HEK293T (cell line): ENCODE measurements at regions not wholly inside any gene's neighbourhood (a gene's known extent, or its start where the extent isn't known, plus 50 kb on each side); places are given as distances from the start of the nearest gene placed in this dataset.

ENCODE experiments used
- CTCF ChIA-PET: fragments of 350-600 bp; formaldehyde crosslinking; extraction: SDS; loops from one replicate; lab custom pipeline; 2021; ENCODE audit warnings: antibody characterized with exemption, inconsistent platforms; lab: Yijun Ruan, JAX
- POLR2A ChIA-PET: fragments of 350-600 bp; formaldehyde crosslinking; extraction: SDS; loops from one replicate; lab custom pipeline; 2020; ENCODE audit warnings: antibody characterized with exemption, inconsistent platforms; lab: Yijun Ruan, JAX
- DNase-seq: peaks from one replicate; pipeline ENCODE4 v3.0.0; 2012; ENCODE audit warnings: mixed read lengths; ENCODE audit errors: extremely low spot score
- ARNT ChIP-seq: fragments of 450-650 bp; IDR thresholded peaks from 2 replicates; pipeline ENCODE4 v1.6.1; 2017; ENCODE audit warnings: mild to moderate bottlenecking
- BHLHE40 ChIP-seq: fragments of 450-650 bp; IDR thresholded peaks from 2 replicates; pipeline ENCODE4 v1.6.1; 2016; ENCODE audit warnings: mild to moderate bottlenecking, moderate library complexity, borderline replicate concordance
- CTBP1 ChIP-seq: fragments of 450-650 bp; IDR thresholded peaks from 2 replicates; pipeline ENCODE4 v1.6.1; 2016; ENCODE audit warnings: borderline replicate concordance
- ELF4 ChIP-seq: fragments of 450-650 bp; IDR thresholded peaks from 2 replicates; pipeline ENCODE4 v1.6.1; 2017; ENCODE audit warnings: antibody characterized with exemption
- FOXA1 ChIP-seq: fragments of 450-650 bp; IDR thresholded peaks from 2 replicates; pipeline ENCODE4 v1.6.1; 2016; ENCODE audit warnings: mild to moderate bottlenecking
- FOXK2 ChIP-seq: fragments of 450-650 bp; IDR thresholded peaks from 2 replicates; pipeline ENCODE4 v1.6.1; 2016; ENCODE audit warnings: mild to moderate bottlenecking
- FOXM1 ChIP-seq: fragments of 450-650 bp; IDR thresholded peaks from 2 replicates; pipeline ENCODE4 v1.6.1; 2017; ENCODE audit warnings: mild to moderate bottlenecking, borderline replicate concordance
- HDGF ChIP-seq: fragments of 450-650 bp; IDR thresholded peaks from 2 replicates; pipeline ENCODE4 v1.6.1; 2017; ENCODE audit warnings: antibody characterized with exemption, borderline replicate concordance
- L3MBTL2 ChIP-seq: fragments of 450-650 bp; conservative IDR thresholded peaks from 2 replicates; pipeline ENCODE4 v1.6.1; 2016; ENCODE audit warnings: mild to moderate bottlenecking
- LEF1 ChIP-seq: fragments of 450-650 bp; IDR thresholded peaks from 2 replicates; pipeline ENCODE4 v1.6.1; 2017; ENCODE audit warnings: mild to moderate bottlenecking, borderline replicate concordance
- NFRKB ChIP-seq: fragments of 450-650 bp; IDR thresholded peaks from 2 replicates; pipeline ENCODE4 v1.6.1; 2016; ENCODE audit warnings: mild to moderate bottlenecking, moderate library complexity
- PKNOX1 ChIP-seq: fragments of 450-650 bp; IDR thresholded peaks from 2 replicates; pipeline ENCODE4 v1.6.1; 2016
- SP1 ChIP-seq: fragments of 450-650 bp; IDR thresholded peaks from 2 replicates; pipeline ENCODE4 v1.6.1; 2017
- SUZ12 ChIP-seq: fragments of 450-650 bp; IDR thresholded peaks from 2 replicates; pipeline ENCODE4 v1.6.1; 2016; ENCODE audit warnings: mild to moderate bottlenecking
- TARDBP ChIP-seq: fragments of 450-650 bp; IDR thresholded peaks from 2 replicates; pipeline ENCODE4 v1.6.1; 2016
- ZNF384 ChIP-seq: fragments of 450-650 bp; IDR thresholded peaks from 2 replicates; pipeline ENCODE4 v1.6.1; 2016

GRCh38 chr3:168187233-168187632, 91.5 kb upstream of the GOLIM4 start:
- CTCF ChIA-PET = no interaction called here
- POLR2A ChIA-PET = no interaction called here
- TF ChIP-seq ARNT (no peak), L3MBTL2 (no peak), ELF4 (no peak), FOXK2 (no peak), SP1 (no peak), ZNF384 (no peak), LEF1 (no peak), FOXA1 (no peak), FOXM1 (no peak), CTBP1 (no peak), TARDBP (no peak), SUZ12 (no peak), BHLHE40 (no peak), PKNOX1 (no peak), HDGF (no peak), NFRKB (no peak)
- no peak for DNase-seq

GRCh38 chr3:168186293-168186983, 90.7 kb upstream of the GOLIM4 start:
- CTCF ChIA-PET = no interaction called here
- POLR2A ChIA-PET = no interaction called here

GRCh38 chr3:168183774-168184173, 88.0 kb upstream of the GOLIM4 start:
- ChIA-PET POLR2A (no interaction called here), CTCF (no interaction called here)
- DNase-seq = no peak

More at GRCh38 chr3:168186293-168186983, 90.7 kb upstream of the GOLIM4 start:
- TF ChIP-seq NFRKB (no peak), L3MBTL2 (no peak), FOXK2 (no peak), CTBP1 (no peak), ARNT (no peak), FOXM1 (no peak), ELF4 (no peak), FOXA1 (no peak), LEF1 (no peak), SUZ12 (no peak), ZNF384 (no peak), BHLHE40 (no peak), TARDBP (no peak), SP1 (no peak), HDGF (no peak), PKNOX1 (no peak)
- DNase-seq = no peak

DNA sequence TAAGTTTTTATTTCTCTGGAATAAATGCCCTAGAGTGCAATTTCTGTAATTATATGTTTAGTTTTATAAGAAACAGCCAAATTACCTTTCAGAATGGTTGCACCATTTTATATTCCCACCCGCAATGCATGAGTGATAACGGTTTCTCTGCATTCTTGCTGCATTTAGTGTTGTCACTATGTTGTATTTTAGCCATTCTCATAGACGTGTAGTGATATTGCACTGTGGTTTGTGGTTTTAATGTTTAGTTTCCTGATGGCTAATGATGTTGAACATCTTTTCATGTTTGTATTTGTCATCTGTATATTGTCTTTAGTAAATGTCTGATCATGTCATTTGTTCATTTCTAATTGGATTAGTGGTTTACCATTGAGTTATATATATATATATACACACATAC, 73.0 kb upstream of the GOLIM4 start:
- TF ChIP-seq HDGF (no peak), SUZ12 (no peak), ELF4 (no peak), PKNOX1 (no peak), LEF1 (no peak), FOXK2 (no peak), CTBP1 (no peak), FOXA1 (no peak), L3MBTL2 (no peak)
- ChIA-PET POLR2A (no interaction called here), CTCF (no interaction called here)
- no peak for DNase-seq

More at GRCh38 chr3:168183774-168184173, 88.0 kb upstream of the GOLIM4 start:
- TF ChIP-seq LEF1 (no peak), PKNOX1 (no peak), ELF4 (no peak), CTBP1 (no peak), BHLHE40 (no peak), L3MBTL2 (no peak), SUZ12 (no peak), ZNF384 (no peak), SP1 (no peak), FOXK2 (no peak)

GRCh38 chr3:168165390-168166269, 69.9 kb upstream of the GOLIM4 start:
- POLR2A ChIA-PET = no interaction called here

More at GRCh38 chr3:168165390-168166269, 69.9 kb upstream of the GOLIM4 start:
- DNase-seq = peak; percentile 70
- TF ChIP-seq SUZ12 (no peak), BHLHE40 (no peak), PKNOX1 (no peak), TARDBP (no peak), LEF1 (no peak), FOXA1 (no peak), ELF4 (no peak), NFRKB (no peak), ZNF384 (no peak), CTBP1 (no peak), SP1 (no peak), ARNT (no peak), FOXK2 (no peak), L3MBTL2 (no peak), HDGF (no peak)
- CTCF ChIA-PET = interaction anchor here (0.6 to 3.2 kb wide), 4 partner anchors 85 to 119 kb away, joined by 3 to 24 read pairs (median 3); no protein-coding TSS in a partner anchor
